ENCODE measurements at regions not wholly inside any gene's neighbourhood (a gene's known extent, or its start where the extent isn't known, plus 50 kb on each side); places are given as distances from the start of the nearest gene placed in this dataset.

- no peaks in the 10 kb centered on the region for H3K27me3 ChIP-seq (ENCODE audit: control insufficient read depth, insufficient read depth, low read length)
- no CpG with 5 or more reads among the region's 4 CpGs for WGBS (ENCODE audit: insufficient coverage, insufficient read length)
- no peak overlapping the region for H3K4me3 ChIP-seq (ENCODE audit: low read length)
- H3K36me3 ChIP-seq (ENCODE audit: control insufficient read depth, insufficient read depth, low read length) = no peaks in the 10 kb centered on the region
- no peaks in the 10 kb centered on the region for H3K9me3 ChIP-seq (ENCODE audit: control insufficient read depth, insufficient read depth, low read length)
- no peak for DNase-seq (ENCODE audit: low read depth, low spot score)
- H3K4me1 ChIP-seq (ENCODE audit: control insufficient read depth, insufficient read depth, low read length) = no peaks in the 10 kb centered on the region
- H3K27ac ChIP-seq (ENCODE audit: low read length) = no peak overlapping the region
These were observed 112.8 kb upstream of the AHR start for GRCh38 chr7:17185690-17186070.

GRCh38 chr7:17186745-17187530 is 111.5 kb upstream of the AHR start:
- Histone ChIP-seq H3K4me3 (ENCODE audit: low read length) (no peak overlapping the region), H3K4me1 (ENCODE audit: control insufficient read depth, insufficient read depth, low read length) (no peaks in the 10 kb centered on the region), H3K27ac (ENCODE audit: low read length) (no peak overlapping the region), H3K27me3 (ENCODE audit: control insufficient read depth, insufficient read depth, low read length) (no peaks in the 10 kb centered on the region), H3K9me3 (ENCODE audit: control insufficient read depth, insufficient read depth, low read length) (no peaks in the 10 kb centered on the region), H3K36me3 (ENCODE audit: control insufficient read depth, insufficient read depth, low read length) (no peaks in the 10 kb centered on the region)
- WGBS (ENCODE audit: insufficient coverage, insufficient read length) = no CpG with 5 or more reads among the region's 2 CpGs
- no peak for DNase-seq (ENCODE audit: low read depth, low spot score)

DNA sequence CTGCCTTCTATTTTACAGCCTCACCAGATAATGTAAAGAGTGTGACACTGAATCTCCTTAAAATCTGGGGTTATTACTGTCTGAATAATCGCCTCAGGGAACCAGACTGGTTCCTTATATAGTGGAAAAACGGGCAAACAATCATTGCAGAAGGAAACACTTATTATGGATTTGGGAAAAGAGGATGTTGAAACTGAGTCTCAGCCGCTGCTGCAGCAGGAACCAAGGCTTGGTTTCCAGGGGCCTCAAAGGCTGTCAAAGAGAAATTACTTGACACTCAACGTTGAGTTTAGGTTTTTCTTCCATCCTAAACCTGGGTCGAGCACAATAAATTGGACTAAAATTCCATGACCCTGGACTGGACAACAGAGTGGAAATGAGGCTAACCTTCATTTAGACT is 103.8 kb upstream of the AHR start:
- no peaks in the 10 kb centered on the region for H3K27me3 ChIP-seq (ENCODE audit: control insufficient read depth, insufficient read depth, low read length)
- H3K27ac ChIP-seq (ENCODE audit: low read length) = no peak overlapping the region
- DNase-seq (ENCODE audit: low read depth, low spot score) = no peak
- H3K9me3 ChIP-seq (ENCODE audit: control insufficient read depth, insufficient read depth, low read length) = no peaks in the 10 kb centered on the region
- H3K4me1 ChIP-seq (ENCODE audit: control insufficient read depth, insufficient read depth, low read length) = no peaks in the 10 kb centered on the region
- no peaks in the 10 kb centered on the region for H3K36me3 ChIP-seq (ENCODE audit: control insufficient read depth, insufficient read depth, low read length)
- H3K4me3 ChIP-seq (ENCODE audit: low read length) = no peak overlapping the region
- no CpG with 5 or more reads among the region's 5 CpGs for WGBS (ENCODE audit: insufficient coverage, insufficient read length)

GRCh38 chr7:17195576-17195975 is 102.9 kb upstream of the AHR start:
- Histone ChIP-seq H3K27me3 (ENCODE audit: control insufficient read depth, insufficient read depth, low read length) (no peaks in the 10 kb centered on the region), H3K4me3 (ENCODE audit: low read length) (no peak overlapping the region), H3K36me3 (ENCODE audit: control insufficient read depth, insufficient read depth, low read length) (no peaks in the 10 kb centered on the region), H3K27ac (ENCODE audit: low read length) (no peak overlapping the region), H3K4me1 (ENCODE audit: control insufficient read depth, insufficient read depth, low read length) (no peaks in the 10 kb centered on the region), H3K9me3 (ENCODE audit: control insufficient read depth, insufficient read depth, low read length) (no peaks in the 10 kb centered on the region)
- no peak for DNase-seq (ENCODE audit: low read depth, low spot score)
- no CpG with 5 or more reads among the region's 2 CpGs for WGBS (ENCODE audit: insufficient coverage, insufficient read length)

- no peak overlapping the region for H3K27ac ChIP-seq (ENCODE audit: low read length)
These were observed 92.5 kb upstream of the AHR start for GRCh38 chr7:17205910-17206309.

GRCh38 chr7:17206349-17206905 is 92.0 kb upstream of the AHR start:
- no CpG with 5 or more reads among the region's 3 CpGs for WGBS (ENCODE audit: insufficient coverage, insufficient read length)
- DNase-seq (ENCODE audit: low read depth, low spot score) = no peak
- Histone ChIP-seq H3K9me3 (ENCODE audit: control insufficient read depth, insufficient read depth, low read length) (no peaks in the 10 kb centered on the region), H3K27ac (ENCODE audit: low read length) (no peak overlapping the region), H3K27me3 (ENCODE audit: control insufficient read depth, insufficient read depth, low read length) (no peaks in the 10 kb centered on the region), H3K4me1 (ENCODE audit: control insufficient read depth, insufficient read depth, low read length) (no peaks in the 10 kb centered on the region), H3K4me3 (ENCODE audit: low read length) (no peak overlapping the region), H3K36me3 (ENCODE audit: control insufficient read depth, insufficient read depth, low read length) (no peaks in the 10 kb centered on the region)

More at GRCh38 chr7:17205910-17206309, 92.5 kb upstream of the AHR start:
- Histone ChIP-seq H3K27me3 (ENCODE audit: control insufficient read depth, insufficient read depth, low read length) (no peaks in the 10 kb centered on the region), H3K36me3 (ENCODE audit: control insufficient read depth, insufficient read depth, low read length) (no peaks in the 10 kb centered on the region), H3K4me1 (ENCODE audit: control insufficient read depth, insufficient read depth, low read length) (no peaks in the 10 kb centered on the region), H3K9me3 (ENCODE audit: control insufficient read depth, insufficient read depth, low read length) (no peaks in the 10 kb centered on the region), H3K4me3 (ENCODE audit: low read length) (no peak overlapping the region)
- WGBS (ENCODE audit: insufficient coverage, insufficient read length) = no CpG with 5 or more reads among the region's 3 CpGs
- DNase-seq (ENCODE audit: low read depth, low spot score) = no peak

- H3K9me3 ChIP-seq (ENCODE audit: control insufficient read depth, insufficient read depth, low read length) = no peaks in the 10 kb centered on the region
- H3K4me1 ChIP-seq (ENCODE audit: control insufficient read depth, insufficient read depth, low read length) = no peaks in the 10 kb centered on the region
- DNase-seq (ENCODE audit: low read depth, low spot score) = no peak
- no peaks in the 10 kb centered on the region for H3K27me3 ChIP-seq (ENCODE audit: control insufficient read depth, insufficient read depth, low read length)
- H3K27ac ChIP-seq (ENCODE audit: low read length) = no peak overlapping the region
- no peaks in the 10 kb centered on the region for H3K36me3 ChIP-seq (ENCODE audit: control insufficient read depth, insufficient read depth, low read length)
- H3K4me3 ChIP-seq (ENCODE audit: low read length) = no peak overlapping the region
- no CpG with 5 or more reads among the region's 1 CpG for WGBS (ENCODE audit: insufficient coverage, insufficient read length)
These were observed 91.2 kb upstream of the AHR start for GRCh38 chr7:17207220-17207619.

- Histone ChIP-seq H3K4me3 (ENCODE audit: low read length) (no peak overlapping the region), H3K36me3 (ENCODE audit: control insufficient read depth, insufficient read depth, low read length) (no peaks in the 10 kb centered on the region), H3K4me1 (ENCODE audit: control insufficient read depth, insufficient read depth, low read length) (no peaks in the 10 kb centered on the region), H3K27ac (ENCODE audit: low read length) (no peak overlapping the region), H3K9me3 (ENCODE audit: control insufficient read depth, insufficient read depth, low read length) (no peaks in the 10 kb centered on the region), H3K27me3 (ENCODE audit: control insufficient read depth, insufficient read depth, low read length) (no peaks in the 10 kb centered on the region)
- no CpG with 5 or more reads among the region's 3 CpGs for WGBS (ENCODE audit: insufficient coverage, insufficient read length)
- no peak for DNase-seq (ENCODE audit: low read depth, low spot score)
These were observed 89.4 kb upstream of the AHR start for GRCh38 chr7:17209101-17209500.

- H3K27ac ChIP-seq (ENCODE audit: low read length) = no peak overlapping the region
- no peaks in the 10 kb centered on the region for H3K36me3 ChIP-seq (ENCODE audit: control insufficient read depth, insufficient read depth, low read length)
- H3K4me3 ChIP-seq (ENCODE audit: low read length) = no peak overlapping the region
- DNase-seq (ENCODE audit: low read depth, low spot score) = no peak
- no peaks in the 10 kb centered on the region for H3K4me1 ChIP-seq (ENCODE audit: control insufficient read depth, insufficient read depth, low read length)
- H3K9me3 ChIP-seq (ENCODE audit: control insufficient read depth, insufficient read depth, low read length) = no peaks in the 10 kb centered on the region
- no CpG with 5 or more reads among the region's 1 CpG for WGBS (ENCODE audit: insufficient coverage, insufficient read length)
- no peaks in the 10 kb centered on the region for H3K27me3 ChIP-seq (ENCODE audit: control insufficient read depth, insufficient read depth, low read length)
These were observed 87.1 kb upstream of the AHR start for GRCh38 chr7:17211307-17211836.

DNA sequence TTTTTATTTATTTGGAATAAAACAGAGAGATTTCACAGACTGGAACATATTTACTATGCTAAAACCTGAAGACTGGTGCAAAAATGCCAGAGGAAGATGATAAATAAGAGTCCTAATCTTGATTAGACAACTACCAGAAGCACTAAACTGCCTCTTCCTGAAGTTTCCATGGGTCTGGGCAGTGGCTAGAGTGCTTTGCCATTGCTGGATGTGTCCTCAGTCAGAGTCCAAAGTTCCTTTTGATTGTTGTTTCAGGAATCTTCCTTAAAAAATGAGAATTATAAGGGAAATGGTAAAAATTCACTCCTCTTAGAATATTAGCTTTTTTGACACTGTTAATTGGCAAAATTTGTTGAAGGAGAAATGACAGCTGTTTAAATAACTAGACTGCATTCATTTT is 86.3 kb upstream of the AHR start:
- no peak for DNase-seq (ENCODE audit: low read depth, low spot score)
- Histone ChIP-seq H3K27ac (ENCODE audit: low read length) (no peak overlapping the region), H3K36me3 (ENCODE audit: control insufficient read depth, insufficient read depth, low read length) (no peaks in the 10 kb centered on the region), H3K9me3 (ENCODE audit: control insufficient read depth, insufficient read depth, low read length) (no peaks in the 10 kb centered on the region), H3K4me1 (ENCODE audit: control insufficient read depth, insufficient read depth, low read length) (no peaks in the 10 kb centered on the region), H3K4me3 (ENCODE audit: low read length) (no peak overlapping the region), H3K27me3 (ENCODE audit: control insufficient read depth, insufficient read depth, low read length) (no peaks in the 10 kb centered on the region)
